GM12878 (cell line): ENCODE measurements at regions not wholly inside any gene's neighbourhood (a gene's known extent, or its start where the extent isn't known, plus 50 kb on each side); places are given as distances from the start of the nearest gene placed in this dataset.

Source experiments
- ATAC-seq: fragments of 200-7000 bp; cut with Tn5 transposase; 3 replicates; pipeline ENCODE4 v1.9.1; 2020; ENCODE audit warnings: mild to moderate bottlenecking, moderate library complexity
- BruUV-seq: library from RNA; stranded (reverse); fragments of 400-500 nt; replicated peaks from 2 replicates; lab custom pipeline; 2021; lab: Mats Ljungman, UMichigan
- CTCF ChIA-PET: fragments of 300-600 bp; sonication (Branson Sonifier 250); formaldehyde crosslinking; extraction: SDS; loops from one replicate; lab custom pipeline; 2021; ENCODE audit warnings: inconsistent platforms; lab: Yijun Ruan, JAX
- POLR2A ChIA-PET: fragments of 350-600 bp; formaldehyde crosslinking; extraction: SDS; loops from one replicate; lab custom pipeline; 2021; ENCODE audit warnings: inconsistent platforms; lab: Charles Lee
- RAD21 ChIA-PET: fragments of 300-600 bp; sonication (Branson Sonifier 250); formaldehyde crosslinking; loops from one replicate; lab custom pipeline; 2023; ENCODE audit warnings: antibody characterized with exemption; ENCODE audit not compliant: unreplicated experiment; lab: Charles Lee
- SMC1A ChIA-PET: fragments of 300-600 bp; sonication (Branson Sonifier 250); formaldehyde crosslinking; loops from one replicate; lab custom pipeline; 2023; ENCODE audit not compliant: unreplicated experiment, uncharacterized antibody; lab: Charles Lee
- DNase-seq: peaks from one replicate; pipeline ENCODE4 v3.0.0-alpha.2; 2011; ENCODE audit warnings: low read depth, low spot score
- FAIRE-seq: peaks from 3 replicates; lab custom pipeline; 2011; peaks lifted over from hg19 to GRCh38; lab: Jason Lieb, UNC
- H2AFZ ChIP-seq: 2 replicates; pipeline ENCODE4 v1.6.0; 2011; ENCODE audit warnings: low read depth, low read length, control low read depth; ENCODE audit not compliant: control insufficient read depth
- H3K27ac ChIP-seq: 2 replicates; pipeline ENCODE4 v1.5.1; 2011; ENCODE audit warnings: control low read depth; ENCODE audit not compliant: control insufficient read depth, insufficient read depth
- H3K27me3 ChIP-seq, 2 experiments: replicated peaks in 1 of 2; 2 replicates each; pipeline versions ENCODE4 v1.6.0 to v1.6.1; 2011; ENCODE audit warnings: low read length in 1 of 2; ENCODE audit not compliant: control insufficient read depth in 2 of 2, insufficient read depth in 2 of 2
- H3K36me3 ChIP-seq, 2 experiments: 2 replicates each; pipeline ENCODE4 v1.5.1; 2011; ENCODE audit warnings: low read length in 1 of 2; ENCODE audit not compliant: control insufficient read depth in 2 of 2, insufficient read depth in 2 of 2
- H3K4me1 ChIP-seq: 2 replicates; pipeline ENCODE4 v1.6.1; 2011; ENCODE audit warnings: mild to moderate bottlenecking, low read length, moderate library complexity, mixed read lengths; ENCODE audit not compliant: control insufficient read depth, insufficient read depth
- H3K4me2 ChIP-seq: 2 replicates; pipeline ENCODE4 v1.6.0; 2011; ENCODE audit warnings: control low read depth; ENCODE audit not compliant: control insufficient read depth, insufficient read depth
- H3K4me3 ChIP-seq: fragments of 200-600 bp; sonication (generic); 2 replicates; pipeline ENCODE4 v1.5.1; 2016
- H3K79me2 ChIP-seq: 2 replicates; pipeline ENCODE4 v1.6.0; 2011; ENCODE audit warnings: low read length; ENCODE audit not compliant: control insufficient read depth, insufficient read depth
- H3K9ac ChIP-seq: 2 replicates; pipeline ENCODE4 v1.8.0; 2011; ENCODE audit warnings: low read length, control low read depth, mixed read lengths; ENCODE audit not compliant: control insufficient read depth, insufficient read depth
- H3K9me3 ChIP-seq: replicated peaks from 3 replicates; pipeline ENCODE4 v1.5.1; 2011; ENCODE audit warnings: mild to moderate bottlenecking, low read length; ENCODE audit not compliant: control insufficient read depth, insufficient read depth
- H4K20me1 ChIP-seq: 2 replicates; pipeline ENCODE4 v1.6.0; 2011; ENCODE audit not compliant: control insufficient read depth, insufficient read depth
- CEBPB ChIP-seq, 2 experiments: fragments of 150-350 bp in 1 of 2; IDR thresholded peaks; 2 replicates each; pipeline ENCODE4 v1.6.1; 2012 to 2014; ENCODE audit warnings: low read depth in 2 of 2, low read length in 2 of 2, borderline replicate concordance in 1 of 2, inconsistent platforms in 1 of 2
- NBN ChIP-seq: fragments of 450-650 bp; IDR thresholded peaks from 2 replicates; pipeline ENCODE4 v1.6.1; 2016
- POLR2A ChIP-seq: IDR thresholded peaks from 2 replicates; pipeline ENCODE4 v1.6.1; 2011; ENCODE audit warnings: low read depth, mild to moderate bottlenecking, low read length
- RAD51 ChIP-seq: fragments of 450-650 bp; IDR thresholded peaks from 2 replicates; pipeline ENCODE4 v1.6.1; 2016; ENCODE audit warnings: moderate library complexity, mild to moderate bottlenecking, inconsistent platforms
- TARDBP ChIP-seq: IDR thresholded peaks from 2 replicates; pipeline ENCODE4 v1.6.1; 2016; ENCODE audit warnings: borderline replicate concordance
- ZZZ3 ChIP-seq: IDR thresholded peaks from 2 replicates; pipeline ENCODE4 v1.6.1; 2011; ENCODE audit warnings: low read depth; ENCODE audit not compliant: control insufficient read depth, insufficient read length
- WGBS: methylation state at CpG from one replicate; pipeline ENCODE4 v1.1.6; 2016; ENCODE audit warnings: low lambda C conversion rate; ENCODE audit not compliant: insufficient replicate concordance, insufficient coverage; ENCODE audit errors: missing lambda C conversion rate; 5-methylcytosine and 5-hydroxymethylcytosine counted together
- in situ Hi-C: fragments of 300-500 bp; cut with MboI; formaldehyde crosslinking; loops from 9 replicates; pipeline ENCODE4 v1.14.3; 2018; ENCODE audit warnings: mixed read lengths
- intact Hi-C: fragments of 100-400 bp; cut with micrococcal nuclease; formaldehyde crosslinking; loops from one replicate; pipeline ENCODE4 v1.14.2; 2022; ENCODE audit not compliant: unreplicated experiment
- TF ChIP-seq, protein P1 (sequence below): fragments of 450-650 bp; IDR thresholded peaks from 2 replicates; pipeline ENCODE4 v1.6.1; 2017; ENCODE audit warnings: borderline replicate concordance

DNA sequence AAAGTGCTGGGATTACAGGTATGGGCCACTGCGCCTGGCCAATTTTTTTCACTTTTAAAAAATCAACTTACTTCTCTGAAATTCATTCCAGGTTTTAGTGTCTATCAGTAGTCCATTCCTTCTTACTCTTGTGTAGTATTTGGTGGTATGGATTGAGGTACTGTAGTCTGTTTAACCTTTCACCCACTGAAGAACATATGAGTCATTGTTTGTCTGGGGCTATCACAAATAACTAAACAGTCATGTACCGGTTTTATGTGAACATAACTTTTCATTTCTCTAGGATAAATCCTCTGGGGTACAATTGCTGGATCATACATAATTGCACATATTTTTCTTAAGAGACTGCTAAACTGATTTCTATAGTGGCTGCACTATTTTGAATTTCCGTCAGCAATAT, 1188.0 kb upstream of the CDH9 start:
- Histone ChIP-seq H4K20me1 (no peaks in the 10 kb centered on the region), H3K79me2 (no peaks in the 10 kb centered on the region), H3K4me1 (no peaks in the 10 kb centered on the region), H3K9me3 (no peaks in the 10 kb centered on the region), H2AFZ (no peak overlapping the region), H3K4me2 (no peak overlapping the region), H3K27ac (no peak overlapping the region), H3K27me3 (no peaks in the 10 kb centered on the region), H3K9ac (no peak overlapping the region), H3K36me3 (no peaks in the 10 kb centered on the region), H3K4me3 (no peak overlapping the region)
- intact Hi-C loops (no loop called here), in situ Hi-C loops (no loop called here)
- POLR2A ChIA-PET, result no interaction called here
- CTCF ChIA-PET, result no interaction called here
- no peak for DNase-seq
- RAD21 ChIA-PET, result no interaction called here
- no TSS peak for BruUV-seq
- TF ChIP-seq CEBPB (IDR thresholded peaks at IDR 0.05; ENCODE audit: borderline replicate concordance in 1 of 2, low read depth in 2 of 2, low read length in 2 of 2), result no peak
- TF ChIP-seq, protein P1, sequence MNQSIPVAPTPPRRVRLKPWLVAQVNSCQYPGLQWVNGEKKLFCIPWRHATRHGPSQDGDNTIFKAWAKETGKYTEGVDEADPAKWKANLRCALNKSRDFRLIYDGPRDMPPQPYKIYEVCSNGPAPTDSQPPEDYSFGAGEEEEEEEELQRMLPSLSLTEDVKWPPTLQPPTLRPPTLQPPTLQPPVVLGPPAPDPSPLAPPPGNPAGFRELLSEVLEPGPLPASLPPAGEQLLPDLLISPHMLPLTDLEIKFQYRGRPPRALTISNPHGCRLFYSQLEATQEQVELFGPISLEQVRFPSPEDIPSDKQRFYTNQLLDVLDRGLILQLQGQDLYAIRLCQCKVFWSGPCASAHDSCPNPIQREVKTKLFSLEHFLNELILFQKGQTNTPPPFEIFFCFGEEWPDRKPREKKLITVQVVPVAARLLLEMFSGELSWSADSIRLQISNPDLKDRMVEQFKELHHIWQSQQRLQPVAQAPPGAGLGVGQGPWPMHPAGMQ, result no peak
- TF ChIP-seq NBN, result no peak
- TF ChIP-seq ZZZ3, result no peak
- no peak for TF ChIP-seq RAD51
- ATAC-seq, result no peak
- SMC1A ChIA-PET, result no interaction called here
- FAIRE-seq, result no peak
- 51% methylated on average over 3 of the region's 3 CpGs for WGBS

DNA sequence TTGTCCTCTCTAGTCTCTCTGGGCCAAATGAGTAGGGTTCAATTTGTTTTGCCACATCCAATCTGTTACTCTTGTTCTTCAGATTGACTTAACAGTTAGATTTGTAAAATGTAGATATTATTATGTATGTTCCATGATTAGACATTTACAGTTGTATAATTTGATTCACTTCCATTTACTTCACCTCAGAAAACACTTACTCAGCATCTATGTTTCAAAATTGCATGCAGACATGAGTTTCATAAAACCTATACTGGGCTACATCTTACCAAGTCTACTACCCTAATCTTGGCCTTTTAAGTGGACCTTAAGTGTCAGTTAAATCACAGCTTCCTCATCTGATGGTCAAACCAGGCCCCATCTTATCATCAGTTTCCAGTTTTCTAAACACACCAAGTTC, 1181.2 kb upstream of the CDH9 start:
- RAD21 ChIA-PET, result no interaction called here
- Histone ChIP-seq H4K20me1 (no peaks in the 10 kb centered on the region), H3K4me2 (no peak overlapping the region), H3K36me3 (no peaks in the 10 kb centered on the region), H3K4me3 (no peak overlapping the region), H3K9ac (no peak overlapping the region), H3K9me3 (no peaks in the 10 kb centered on the region; the same call in 1 of the 3 replicates), H2AFZ (no peak overlapping the region), H3K27me3 (no peaks in the 10 kb centered on the region), H3K4me1 (no peaks in the 10 kb centered on the region), H3K79me2 (no peaks in the 10 kb centered on the region), H3K27ac (no peak overlapping the region)
- BruUV-seq, result no TSS peak
- no peak for TF ChIP-seq TARDBP
- no peak for TF ChIP-seq POLR2A
- SMC1A ChIA-PET, result no interaction called here
- CTCF ChIA-PET, result interaction anchor here (1.4 kb wide), 1 partner anchor 11 kb away, joined by 8 read pairs; no protein-coding TSS in a partner anchor
- ATAC-seq (no peak), FAIRE-seq (no peak), DNase-seq (no peak)
- POLR2A ChIA-PET, result no interaction called here
- in situ Hi-C loops, result no loop called here
- intact Hi-C loops, result no loop called here
